ENCODE measurements at regions not wholly inside any gene's neighbourhood (a gene's known extent, or its start where the extent isn't known, plus 50 kb on each side); places are given as distances from the start of the nearest gene placed in this dataset.

GRCh38 chr4:123784626-123785025, 388.0 kb downstream of the SPRY1 start:
- Histone ChIP-seq H3K9ac (ENCODE audit: low read length) (no peak overlapping the region), H3K27me3 (ENCODE audit: control insufficient read depth, insufficient read depth, low read length) (no peaks in the 10 kb centered on the region), H3K4me1 (ENCODE audit: control insufficient read depth, insufficient read depth, low read length) (peaks cover 17% of the 10 kb centered on the region), H3K4me3 (ENCODE audit: low read length) (no peak overlapping the region), H3K36me3 (ENCODE audit: control insufficient read depth, insufficient read depth, low read length) (no peaks in the 10 kb centered on the region), H3K27ac (ENCODE audit: low read depth, low read length) (peak overlapping the region; percentile 53)

GRCh38 chr4:123785538-123785937, 388.9 kb downstream of the SPRY1 start:
- Histone ChIP-seq H3K36me3 (ENCODE audit: control insufficient read depth, insufficient read depth, low read length) (no peaks in the 10 kb centered on the region), H3K27ac (ENCODE audit: low read depth, low read length) (peak overlapping the region; percentile 70), H3K4me3 (ENCODE audit: low read length) (no peak overlapping the region), H3K4me1 (ENCODE audit: control insufficient read depth, insufficient read depth, low read length) (peaks cover 17% of the 10 kb centered on the region), H3K27me3 (ENCODE audit: control insufficient read depth, insufficient read depth, low read length) (no peaks in the 10 kb centered on the region), H3K9ac (ENCODE audit: low read length) (no peak overlapping the region)

- H3K27ac ChIP-seq (ENCODE audit: low read depth, low read length), result peak overlapping the region; percentile 70
- peaks cover 17% of the 10 kb centered on the region for H3K4me1 ChIP-seq (ENCODE audit: control insufficient read depth, insufficient read depth, low read length)
Measured at GRCh38 chr4:123786163-123786915, 389.7 kb downstream of the SPRY1 start.

GRCh38 chr4:123786920-123787319, 390.3 kb downstream of the SPRY1 start:
- H3K9ac ChIP-seq (ENCODE audit: low read length), result no peak overlapping the region
- H3K27me3 ChIP-seq (ENCODE audit: control insufficient read depth, insufficient read depth, low read length), result no peaks in the 10 kb centered on the region
- no peak overlapping the region for H3K4me3 ChIP-seq (ENCODE audit: low read length)
- no peaks in the 10 kb centered on the region for H3K36me3 ChIP-seq (ENCODE audit: control insufficient read depth, insufficient read depth, low read length)
- H3K27ac ChIP-seq (ENCODE audit: low read depth, low read length), result peak overlapping the region; percentile 70
- H3K4me1 ChIP-seq (ENCODE audit: control insufficient read depth, insufficient read depth, low read length), result peaks cover 17% of the 10 kb centered on the region

More at GRCh38 chr4:123786163-123786915, 389.7 kb downstream of the SPRY1 start:
- H3K27me3 ChIP-seq (ENCODE audit: control insufficient read depth, insufficient read depth, low read length), result no peaks in the 10 kb centered on the region
- no peak overlapping the region for H3K4me3 ChIP-seq (ENCODE audit: low read length)
- H3K36me3 ChIP-seq (ENCODE audit: control insufficient read depth, insufficient read depth, low read length), result no peaks in the 10 kb centered on the region
- H3K9ac ChIP-seq (ENCODE audit: low read length), result no peak overlapping the region

GRCh38 chr4:123787512-123788080, 391.0 kb downstream of the SPRY1 start:
- no peak overlapping the region for H3K9ac ChIP-seq (ENCODE audit: low read length)
- H3K36me3 ChIP-seq (ENCODE audit: control insufficient read depth, insufficient read depth, low read length), result no peaks in the 10 kb centered on the region
- peaks cover 17% of the 10 kb centered on the region for H3K4me1 ChIP-seq (ENCODE audit: control insufficient read depth, insufficient read depth, low read length)
- H3K4me3 ChIP-seq (ENCODE audit: low read length), result no peak overlapping the region
- H3K27me3 ChIP-seq (ENCODE audit: control insufficient read depth, insufficient read depth, low read length), result no peaks in the 10 kb centered on the region
- peak overlapping the region; percentile 55 for H3K27ac ChIP-seq (ENCODE audit: low read depth, low read length)

- Histone ChIP-seq H3K27ac (ENCODE audit: low read depth, low read length) (no peak overlapping the region), H3K27me3 (ENCODE audit: control insufficient read depth, insufficient read depth, low read length) (no peaks in the 10 kb centered on the region), H3K4me1 (ENCODE audit: control insufficient read depth, insufficient read depth, low read length) (peaks cover 17% of the 10 kb centered on the region), H3K9ac (ENCODE audit: low read length) (no peak overlapping the region), H3K4me3 (ENCODE audit: low read length) (no peak overlapping the region), H3K36me3 (ENCODE audit: control insufficient read depth, insufficient read depth, low read length) (no peaks in the 10 kb centered on the region)
Measured at GRCh38 chr4:123788577-123788976, 392.0 kb downstream of the SPRY1 start.

GRCh38 chr4:123790681-123791080, 394.1 kb downstream of the SPRY1 start:
- peaks cover 12% of the 10 kb centered on the region for H3K4me1 ChIP-seq (ENCODE audit: control insufficient read depth, insufficient read depth, low read length)
- no peak overlapping the region for H3K27ac ChIP-seq (ENCODE audit: low read depth, low read length)
- no peak overlapping the region for H3K4me3 ChIP-seq (ENCODE audit: low read length)
- H3K27me3 ChIP-seq (ENCODE audit: control insufficient read depth, insufficient read depth, low read length), result no peaks in the 10 kb centered on the region
- H3K36me3 ChIP-seq (ENCODE audit: control insufficient read depth, insufficient read depth, low read length), result no peaks in the 10 kb centered on the region
- H3K9ac ChIP-seq (ENCODE audit: low read length), result no peak overlapping the region

- Histone ChIP-seq H3K27ac (ENCODE audit: low read depth, low read length) (no peak overlapping the region), H3K4me3 (ENCODE audit: low read length) (no peak overlapping the region), H3K27me3 (ENCODE audit: control insufficient read depth, insufficient read depth, low read length) (no peaks in the 10 kb centered on the region), H3K4me1 (ENCODE audit: control insufficient read depth, insufficient read depth, low read length) (peaks cover 4% of the 10 kb centered on the region), H3K9ac (ENCODE audit: low read length) (no peak overlapping the region), H3K36me3 (ENCODE audit: control insufficient read depth, insufficient read depth, low read length) (no peaks in the 10 kb centered on the region)
Measured at GRCh38 chr4:123802082-123802645, 405.6 kb downstream of the SPRY1 start.

- H3K27me3 ChIP-seq (ENCODE audit: control insufficient read depth, insufficient read depth, low read length), result no peaks in the 10 kb centered on the region
- no peak overlapping the region for H3K9ac ChIP-seq (ENCODE audit: low read length)
- H3K27ac ChIP-seq (ENCODE audit: low read depth, low read length), result no peak overlapping the region
- no peak overlapping the region for H3K4me3 ChIP-seq (ENCODE audit: low read length)
- no peaks in the 10 kb centered on the region for H3K36me3 ChIP-seq (ENCODE audit: control insufficient read depth, insufficient read depth, low read length)
- H3K4me1 ChIP-seq (ENCODE audit: control insufficient read depth, insufficient read depth, low read length), result peaks cover 4% of the 10 kb centered on the region
Measured at GRCh38 chr4:123802933-123803332, 406.3 kb downstream of the SPRY1 start.

- Histone ChIP-seq H3K4me3 (ENCODE audit: low read length) (no peak overlapping the region), H3K9ac (ENCODE audit: low read length) (no peak overlapping the region), H3K27me3 (ENCODE audit: control insufficient read depth, insufficient read depth, low read length) (no peaks in the 10 kb centered on the region), H3K27ac (ENCODE audit: low read depth, low read length) (no peak overlapping the region), H3K4me1 (ENCODE audit: control insufficient read depth, insufficient read depth, low read length) (peaks cover 4% of the 10 kb centered on the region), H3K36me3 (ENCODE audit: control insufficient read depth, insufficient read depth, low read length) (no peaks in the 10 kb centered on the region)
Measured at GRCh38 chr4:123804196-123804721, 407.7 kb downstream of the SPRY1 start.

GRCh38 chr4:123806056-123806455, 409.5 kb downstream of the SPRY1 start:
- no peaks in the 10 kb centered on the region for H3K36me3 ChIP-seq (ENCODE audit: control insufficient read depth, insufficient read depth, low read length)
- no peak overlapping the region for H3K9ac ChIP-seq (ENCODE audit: low read length)
- no peaks in the 10 kb centered on the region for H3K27me3 ChIP-seq (ENCODE audit: control insufficient read depth, insufficient read depth, low read length)
- no peak overlapping the region for H3K27ac ChIP-seq (ENCODE audit: low read depth, low read length)
- H3K4me1 ChIP-seq (ENCODE audit: control insufficient read depth, insufficient read depth, low read length), result peaks cover 4% of the 10 kb centered on the region
- H3K4me3 ChIP-seq (ENCODE audit: low read length), result no peak overlapping the region

GRCh38 chr4:123807187-123807586, 410.6 kb downstream of the SPRY1 start:
- H3K4me3 ChIP-seq (ENCODE audit: low read length), result no peak overlapping the region
- H3K27ac ChIP-seq (ENCODE audit: low read depth, low read length), result no peak overlapping the region
- peaks cover 4% of the 10 kb centered on the region for H3K4me1 ChIP-seq (ENCODE audit: control insufficient read depth, insufficient read depth, low read length)
- H3K36me3 ChIP-seq (ENCODE audit: control insufficient read depth, insufficient read depth, low read length), result no peaks in the 10 kb centered on the region
- H3K27me3 ChIP-seq (ENCODE audit: control insufficient read depth, insufficient read depth, low read length), result no peaks in the 10 kb centered on the region
- H3K9ac ChIP-seq (ENCODE audit: low read length), result no peak overlapping the region
